Astrocyte of the spinal cord (primary cell): ENCODE measurements at regions not wholly inside any gene's neighbourhood (a gene's known extent, or its start where the extent isn't known, plus 50 kb on each side); places are given as distances from the start of the nearest gene placed in this dataset.

Experiments used
- DNase-seq: peaks from one replicate; pipeline ENCODE4 v3.0.0; 2011; ENCODE audit warnings: low read depth, low spot score
- H3K4me3 ChIP-seq: 2 replicates; pipeline ENCODE4 v1.5.1; 2011; ENCODE audit warnings: low read depth, mild to moderate bottlenecking, low read length, moderate library complexity
- in situ Hi-C: cut with HindIII; loops from 2 replicates; pipeline ENCODE4 v1.10.0; 2017; ENCODE audit warnings: low sequenced_read_pairs
- TF ChIP-seq, protein P1 (sequence below): IDR thresholded peaks from 2 replicates; pipeline ENCODE4 v1.5.1; 2012; ENCODE audit warnings: low read depth, mild to moderate bottlenecking, low read length, inconsistent platforms

DNA sequence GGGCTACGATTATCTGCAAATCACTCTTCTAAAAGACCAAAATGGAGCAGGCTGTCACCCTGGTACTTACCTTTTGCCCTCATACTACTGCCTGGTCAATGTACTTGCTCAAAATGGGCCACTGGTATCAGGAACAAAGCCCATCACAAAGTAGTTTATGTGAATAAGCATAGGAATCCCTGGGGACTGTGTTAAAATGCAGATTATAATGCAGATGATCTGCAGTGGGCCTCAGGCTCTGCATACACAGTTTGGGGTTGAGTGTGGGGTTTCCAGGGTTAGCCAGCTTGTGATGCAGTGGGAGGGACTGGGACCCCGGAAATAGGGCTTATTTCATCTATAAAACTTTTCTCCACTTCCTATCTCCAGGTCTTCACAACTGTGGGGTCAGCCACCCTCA, 173.1 kb downstream of the HSD17B3 start:
- TF ChIP-seq, protein P1, sequence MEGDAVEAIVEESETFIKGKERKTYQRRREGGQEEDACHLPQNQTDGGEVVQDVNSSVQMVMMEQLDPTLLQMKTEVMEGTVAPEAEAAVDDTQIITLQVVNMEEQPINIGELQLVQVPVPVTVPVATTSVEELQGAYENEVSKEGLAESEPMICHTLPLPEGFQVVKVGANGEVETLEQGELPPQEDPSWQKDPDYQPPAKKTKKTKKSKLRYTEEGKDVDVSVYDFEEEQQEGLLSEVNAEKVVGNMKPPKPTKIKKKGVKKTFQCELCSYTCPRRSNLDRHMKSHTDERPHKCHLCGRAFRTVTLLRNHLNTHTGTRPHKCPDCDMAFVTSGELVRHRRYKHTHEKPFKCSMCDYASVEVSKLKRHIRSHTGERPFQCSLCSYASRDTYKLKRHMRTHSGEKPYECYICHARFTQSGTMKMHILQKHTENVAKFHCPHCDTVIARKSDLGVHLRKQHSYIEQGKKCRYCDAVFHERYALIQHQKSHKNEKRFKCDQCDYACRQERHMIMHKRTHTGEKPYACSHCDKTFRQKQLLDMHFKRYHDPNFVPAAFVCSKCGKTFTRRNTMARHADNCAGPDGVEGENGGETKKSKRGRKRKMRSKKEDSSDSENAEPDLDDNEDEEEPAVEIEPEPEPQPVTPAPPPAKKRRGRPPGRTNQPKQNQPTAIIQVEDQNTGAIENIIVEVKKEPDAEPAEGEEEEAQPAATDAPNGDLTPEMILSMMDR: no peak
- in situ Hi-C loops: no loop called here
- no peak for DNase-seq
- no peak overlapping the region for H3K4me3 ChIP-seq

DNA sequence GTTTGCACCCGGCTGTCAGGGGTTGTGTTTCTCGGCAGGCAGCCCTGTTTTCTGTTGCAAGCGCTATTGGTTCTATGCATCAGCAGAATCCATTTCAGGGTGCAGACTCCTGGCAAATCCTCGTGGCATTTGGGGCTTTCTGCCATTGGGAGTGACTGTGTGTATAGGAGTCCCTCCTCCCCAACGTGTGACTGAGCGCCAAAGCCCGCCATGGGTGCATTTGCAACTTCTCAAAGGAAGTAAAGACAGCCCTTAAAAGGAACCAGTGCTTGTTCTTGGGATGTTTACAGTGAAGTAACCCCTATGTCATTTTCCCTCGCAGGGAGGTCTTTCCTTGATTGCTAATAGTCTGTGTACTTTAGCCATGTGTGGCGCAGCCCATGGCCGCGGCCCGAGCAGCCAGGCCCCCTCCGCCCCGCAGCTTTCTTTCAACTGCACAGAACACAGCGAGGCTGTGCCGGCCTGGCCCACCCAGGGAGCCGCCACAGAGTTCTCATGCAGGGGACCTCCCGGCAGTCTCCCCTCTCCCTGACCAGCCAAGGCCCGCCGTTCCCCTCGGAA, 175.6 kb downstream of the HSD17B3 start:
- DNase-seq: peak; percentile 33
- TF ChIP-seq, protein P1: no peak
- in situ Hi-C loops: no loop called here
- H3K4me3 ChIP-seq: no peak overlapping the region

DNA sequence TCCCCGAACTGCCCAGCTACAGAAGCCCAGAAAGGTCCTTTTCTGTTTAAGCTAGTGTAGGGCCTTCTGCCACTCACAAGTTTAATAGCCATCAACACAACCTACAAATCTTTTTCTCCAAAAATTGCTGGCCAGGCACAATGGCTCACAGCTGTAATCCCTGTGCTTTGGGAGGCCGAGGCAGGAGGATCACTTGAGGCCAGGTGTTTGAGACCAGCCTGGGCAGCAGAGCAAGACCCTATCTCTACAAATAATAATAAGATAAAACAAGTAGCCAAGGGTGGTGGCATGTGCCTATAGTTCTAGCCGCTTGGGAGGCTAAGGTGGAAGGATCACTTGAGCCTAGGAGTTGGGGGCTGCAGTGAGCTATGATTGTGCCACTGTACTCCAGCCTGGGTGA, 176.4 kb downstream of the HSD17B3 start:
- in situ Hi-C loops: no loop called here
- no peak overlapping the region for H3K4me3 ChIP-seq
- TF ChIP-seq, protein P1: no peak
- no peak for DNase-seq

DNA sequence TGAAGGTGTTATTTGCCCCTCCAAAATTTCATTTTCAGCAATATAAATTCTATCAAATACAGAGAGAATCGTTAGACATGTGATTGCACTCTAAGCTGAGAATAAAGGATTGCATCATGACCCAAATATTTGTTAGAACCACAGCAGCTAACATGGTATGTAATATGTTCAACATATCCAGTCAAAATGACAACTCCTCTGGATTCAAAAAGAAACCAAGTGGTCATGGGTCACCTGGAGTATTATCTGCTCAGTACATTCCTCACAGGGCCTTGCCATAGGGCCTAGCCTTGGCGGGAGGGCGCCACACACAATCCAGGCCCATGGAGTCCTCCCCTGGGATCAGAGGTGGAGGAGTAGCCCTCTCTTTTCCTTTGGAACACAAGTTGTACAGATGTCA, 179.2 kb downstream of the HSD17B3 start:
- peak; percentile 69 for DNase-seq
- TF ChIP-seq, protein P1: no peak
- no peak overlapping the region for H3K4me3 ChIP-seq
- in situ Hi-C loops: no loop called here

DNA sequence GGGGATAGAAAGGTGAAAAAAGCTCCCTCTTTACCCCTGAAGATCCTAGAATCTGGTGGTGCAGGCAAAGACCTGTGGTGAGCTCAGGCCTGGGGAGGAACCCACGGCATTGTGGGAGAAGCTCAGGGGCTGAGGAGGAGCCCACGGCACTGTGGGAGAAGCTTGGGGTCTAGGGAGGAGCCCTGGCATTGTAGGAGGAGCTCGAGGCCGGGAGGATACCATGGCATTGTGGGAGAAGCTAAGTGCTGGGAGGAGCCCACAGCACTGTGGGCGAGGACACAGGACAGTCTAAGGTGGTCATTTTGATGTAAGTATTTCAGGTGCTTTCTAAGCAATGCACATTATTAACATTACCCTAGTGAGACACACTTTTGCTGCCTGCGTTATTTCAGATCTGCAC, 179.7 kb downstream of the HSD17B3 start:
- TF ChIP-seq, protein P1: no peak
- in situ Hi-C loops: no loop called here

DNA sequence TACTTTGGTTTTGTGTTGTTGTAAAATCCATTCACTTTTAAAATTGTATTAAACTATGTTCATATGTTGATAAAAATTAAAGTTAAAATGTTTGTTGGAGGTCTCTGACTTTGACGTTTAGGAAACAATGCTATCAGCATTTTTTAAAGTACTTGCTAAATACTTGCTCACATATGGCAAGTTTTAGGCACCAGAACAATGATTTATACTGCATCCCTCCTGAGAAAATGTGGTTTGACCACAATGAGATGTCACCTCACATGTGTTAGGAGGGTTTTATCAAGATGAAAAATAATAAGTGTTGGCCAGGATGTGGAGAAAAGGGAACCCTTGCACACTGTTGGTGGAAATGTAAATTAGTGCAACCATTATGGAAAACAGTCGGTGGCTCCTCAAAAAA, 180.8 kb downstream of the HSD17B3 start:
- TF ChIP-seq, protein P1: no peak
- in situ Hi-C loops: no loop called here
- no peak overlapping the region for H3K4me3 ChIP-seq
- no peak for DNase-seq

More for the DNA sequence above, 179.7 kb downstream of the HSD17B3 start:
- DNase-seq: no peak
- no peak overlapping the region for H3K4me3 ChIP-seq
